NCI-H2107 treated with DMSO at 0.1 percent for 48 hours (cell line): ENCODE measurements at regions not wholly inside any gene's neighbourhood (a gene's known extent, or its start where the extent isn't known, plus 50 kb on each side); places are given as distances from the start of the nearest gene placed in this dataset.

Experiments
- DNase-seq: peaks from one replicate; lab custom pipeline; 2025; ENCODE audit not compliant: unreplicated experiment; lab: John Stamatoyannopoulos, UW

GRCh38 chr17:77266891-77267341 lies 126.1 kb downstream of the SEC14L1 start:
- no peak for DNase-seq

DNA sequence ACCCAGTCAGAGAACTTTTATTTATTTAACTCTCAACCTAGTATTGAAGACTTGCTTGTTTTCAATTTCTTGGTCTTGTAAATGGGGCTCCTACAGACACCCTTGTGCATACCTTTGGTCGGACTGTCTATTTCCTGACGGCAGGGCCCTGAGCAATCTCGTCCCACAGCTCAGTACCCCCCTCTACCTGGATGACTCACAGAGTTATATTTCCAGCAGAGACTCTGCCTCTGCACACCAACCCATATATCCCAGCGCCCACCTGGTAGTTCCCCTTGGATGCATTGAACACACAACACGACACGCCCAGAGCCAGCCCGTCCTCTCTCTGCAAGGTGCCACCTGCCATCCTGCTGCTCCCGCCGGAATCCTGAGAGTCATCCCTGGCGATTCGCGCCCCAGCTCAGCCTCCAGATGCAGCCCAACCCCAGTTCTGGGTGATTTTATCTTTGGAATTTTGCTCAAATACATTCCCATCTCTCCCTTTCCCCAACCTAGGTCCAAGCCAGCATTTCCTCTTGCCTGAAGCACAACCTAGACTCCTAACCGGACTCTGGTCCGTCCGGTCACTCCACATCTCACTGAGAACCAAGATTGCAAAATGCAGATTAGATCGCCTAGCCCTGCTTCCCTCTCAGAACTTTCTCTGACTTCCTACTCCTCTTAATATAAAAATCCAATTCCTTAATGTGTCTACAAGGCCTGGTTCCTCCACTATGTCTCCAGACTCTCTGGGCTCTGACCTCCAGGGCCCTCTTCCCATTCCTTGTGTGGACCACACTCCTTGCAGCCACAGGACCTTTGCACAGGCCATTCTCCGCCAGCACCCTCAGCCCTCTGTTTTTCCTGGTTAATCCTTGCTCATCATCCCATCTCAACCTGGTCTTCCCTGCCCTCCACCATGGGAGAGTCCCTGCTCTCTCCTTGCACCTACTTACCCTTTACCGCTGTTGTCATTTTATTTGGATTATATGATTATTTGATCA lies 129.2 kb downstream of the SEC14L1 start:
- no peak for DNase-seq

- no peak for DNase-seq
These were observed 130.6 kb downstream of the SEC14L1 start for GRCh38 chr17:77271411-77271810.

DNA sequence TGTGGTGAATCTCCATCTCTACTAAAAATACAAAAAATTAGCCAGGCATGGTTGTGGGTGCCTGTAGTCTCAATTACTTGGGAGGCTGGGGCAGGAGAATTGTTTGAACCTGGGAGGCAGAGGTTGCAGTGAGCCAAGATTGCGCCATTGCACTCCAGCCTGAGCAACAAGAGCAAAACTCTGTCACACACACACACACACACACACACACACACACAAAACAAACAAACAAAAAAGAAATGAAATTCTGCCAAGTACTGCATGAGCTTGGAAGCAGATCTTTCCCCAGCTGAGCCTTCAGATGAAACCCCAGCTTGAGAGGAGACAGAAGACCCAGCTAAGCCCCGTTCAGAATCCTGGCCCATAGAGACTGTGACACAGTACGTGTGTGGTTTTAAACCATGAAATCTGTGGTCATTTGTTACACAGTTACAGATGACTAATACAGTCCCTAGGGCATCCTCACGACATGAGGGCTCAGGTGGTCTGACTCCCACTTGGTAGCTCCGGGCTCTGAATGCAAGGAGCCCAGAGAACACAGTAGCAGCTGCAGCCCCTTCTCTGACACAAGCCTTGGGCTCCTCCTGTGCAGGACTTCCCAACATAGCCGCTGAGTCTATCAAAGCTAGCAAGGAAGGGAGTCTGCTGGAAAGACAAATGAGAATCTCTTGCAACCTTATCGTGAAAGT lies 132.8 kb downstream of the SEC14L1 start:
- DNase-seq: no peak

DNA sequence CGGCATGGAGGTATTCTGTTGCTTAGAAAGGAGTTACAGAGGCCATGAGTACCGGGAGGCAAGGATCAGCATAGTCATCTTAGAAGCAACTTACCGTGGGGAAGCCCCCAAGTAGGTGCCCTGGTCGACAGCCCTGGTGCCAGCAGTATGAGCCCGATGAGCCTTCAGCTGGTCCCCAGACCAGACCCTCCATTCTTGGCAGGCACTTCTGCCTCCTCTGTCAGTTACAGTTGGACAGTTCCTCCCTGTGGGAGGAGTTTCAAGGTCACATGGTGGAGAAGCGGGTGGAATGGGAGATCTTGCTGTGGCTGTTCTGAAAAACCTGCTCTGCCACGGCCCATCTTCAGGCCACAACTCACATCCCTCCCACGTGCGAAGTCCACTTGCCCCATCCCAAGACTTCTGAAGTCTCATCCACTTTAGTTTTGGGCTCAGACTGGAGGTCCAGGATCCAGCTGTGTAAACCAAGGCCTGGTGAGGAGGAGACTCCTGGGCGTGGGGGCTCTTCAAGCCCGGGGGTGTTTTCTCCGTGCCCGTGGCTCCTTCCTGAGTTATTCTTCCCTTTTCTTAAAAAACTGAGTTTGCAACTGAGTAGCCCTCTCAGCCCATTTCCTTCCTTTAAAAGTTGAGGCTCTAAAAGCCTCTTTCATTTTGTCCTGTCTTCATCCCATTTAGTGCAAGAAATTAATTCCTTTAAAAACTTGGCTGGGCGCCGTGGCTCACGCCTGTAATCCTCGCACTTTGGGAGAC lies 133.5 kb downstream of the SEC14L1 start:
- DNase-seq: no peak

DNA sequence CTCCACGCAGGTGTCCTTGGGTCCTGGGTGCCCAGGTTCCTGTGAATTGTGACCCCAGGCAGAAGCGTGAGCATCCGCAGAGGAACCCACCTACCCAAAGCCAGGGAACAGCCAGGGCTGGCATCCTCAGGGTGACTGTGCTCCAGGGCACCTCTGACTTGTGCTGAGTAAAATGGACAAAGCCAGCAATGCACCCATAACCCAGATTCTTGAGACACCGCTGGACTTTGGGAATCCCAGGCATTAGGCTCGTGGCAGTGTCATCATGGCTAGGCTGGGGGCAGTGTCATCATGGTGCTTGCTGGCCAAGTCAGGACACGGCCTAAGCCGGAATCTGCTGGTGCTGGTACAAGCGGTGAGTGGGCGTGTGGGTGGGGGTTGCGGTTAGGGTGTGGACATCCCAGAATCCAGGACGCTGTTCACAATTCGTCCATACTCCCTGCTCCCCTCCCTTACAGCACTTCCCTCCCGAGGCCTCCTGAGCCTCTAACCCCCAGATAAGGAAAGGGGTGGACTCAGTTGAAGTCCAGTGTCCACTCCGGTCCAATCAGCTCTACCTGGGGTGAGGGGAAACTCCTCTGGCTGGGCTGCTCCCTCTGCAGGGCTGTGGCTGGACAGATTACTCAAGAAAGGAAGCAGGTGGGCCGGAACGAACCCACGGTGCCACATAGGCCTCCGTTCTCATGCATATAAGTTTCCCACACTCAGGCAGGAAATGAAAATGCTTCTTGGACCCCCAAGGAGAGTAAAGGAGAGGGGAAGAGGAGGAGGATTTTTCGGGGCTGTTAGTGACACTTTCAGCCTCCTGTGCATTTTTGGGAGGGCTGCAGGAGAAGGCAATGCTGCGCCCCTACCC lies 138.9 kb downstream of the SEC14L1 start:
- no peak for DNase-seq

- no peak for DNase-seq
These were observed 139.7 kb downstream of the SEC14L1 start for GRCh38 chr17:77280304-77281121.

- DNase-seq: peak; percentile 44
These were observed 140.5 kb downstream of the SEC14L1 start for GRCh38 chr17:77281122-77281903.

DNA sequence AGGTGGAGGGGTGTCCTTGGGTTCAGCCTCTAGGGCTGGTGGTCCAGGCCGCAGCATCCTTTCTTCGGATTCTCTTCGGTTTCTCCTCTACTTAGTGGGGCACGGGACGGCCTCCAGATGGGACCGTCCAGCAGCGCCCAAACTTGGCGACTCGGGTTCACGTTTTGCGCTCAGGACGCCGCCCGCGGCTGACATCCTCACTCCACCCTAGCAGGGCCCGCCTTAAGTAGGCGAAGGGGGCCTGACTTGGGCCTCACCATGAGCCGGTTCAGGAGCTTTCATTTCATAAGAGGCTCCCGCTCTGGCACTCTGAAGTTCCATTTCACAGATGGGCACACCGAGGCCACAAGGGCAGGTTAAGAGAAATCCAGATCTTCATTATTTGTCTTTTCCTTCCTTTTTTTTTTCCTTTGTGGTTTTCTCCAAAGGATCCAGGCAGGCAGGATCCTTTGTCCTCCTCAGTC lies 141.2 kb downstream of the SEC14L1 start:
- no peak for DNase-seq

GRCh38 chr17:77282524-77283515 lies 142.1 kb downstream of the SEC14L1 start:
- DNase-seq: no peak

DNA sequence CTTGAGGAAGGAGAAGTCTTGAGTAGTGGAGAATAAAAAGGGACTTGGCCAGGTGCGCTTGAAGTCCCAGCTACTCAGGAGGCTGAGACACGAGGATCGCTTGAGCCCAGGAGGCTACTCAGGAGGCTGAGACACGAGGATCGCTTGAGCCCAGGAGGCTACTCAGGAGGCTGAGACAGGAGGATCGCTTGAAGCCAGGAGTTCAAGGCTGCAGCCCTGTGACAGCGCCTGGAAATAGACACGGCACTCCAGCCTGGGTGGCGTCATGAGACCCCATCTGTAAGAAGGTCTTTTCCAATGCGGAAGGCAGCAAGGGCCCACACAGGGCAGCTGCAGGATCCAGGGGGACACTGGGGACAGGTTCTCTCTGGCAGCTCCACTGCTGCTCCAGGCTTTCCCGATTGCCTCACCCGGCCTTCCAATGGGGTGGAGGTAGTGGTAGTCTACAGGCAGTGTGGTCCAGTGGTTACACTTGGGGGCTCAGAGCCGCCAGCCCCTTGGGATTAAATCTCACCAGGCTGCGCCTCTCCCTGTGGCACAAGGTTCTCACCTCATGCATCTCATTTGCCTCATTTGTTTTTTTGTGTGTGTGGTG lies 143.4 kb downstream of the SEC14L1 start:
- no peak for DNase-seq

DNA sequence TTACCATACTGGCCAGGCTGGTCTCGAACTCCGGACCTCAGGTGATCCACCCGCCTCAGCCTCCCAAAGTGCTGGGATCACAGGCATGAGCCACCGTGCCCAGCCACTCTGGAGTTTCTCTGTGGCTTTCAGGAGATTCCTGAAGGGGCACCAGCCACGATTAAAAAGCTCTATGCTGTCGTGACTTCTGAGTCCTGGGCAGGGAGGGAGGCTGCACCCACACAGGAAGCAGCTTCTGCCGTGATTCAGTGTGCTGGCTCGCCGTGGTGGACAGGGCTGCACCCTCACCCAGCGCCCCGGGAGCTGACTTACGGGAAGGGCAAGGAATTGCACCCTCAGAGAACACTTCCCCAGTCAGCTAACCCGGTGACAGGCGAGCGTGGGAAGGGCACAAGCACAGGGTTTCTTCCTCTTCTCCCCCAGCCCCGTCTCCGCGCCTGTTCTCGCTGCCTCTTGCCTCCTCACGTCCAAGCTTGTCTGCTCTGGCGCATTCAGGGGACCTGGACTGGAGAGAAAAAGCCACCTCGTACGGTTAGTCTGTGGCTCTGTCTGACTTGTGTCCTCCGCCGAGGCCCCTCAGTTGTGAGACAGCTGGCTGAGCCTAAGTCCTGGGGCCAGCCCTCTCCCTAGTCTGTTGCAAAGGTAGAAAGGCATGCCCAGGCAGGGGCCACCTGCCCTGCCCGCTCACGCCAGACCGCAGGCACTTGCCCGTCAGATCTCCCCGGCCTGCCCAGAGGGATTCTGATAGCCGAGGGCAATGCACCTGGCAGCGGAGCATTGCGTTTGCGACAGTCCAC lies 145.0 kb downstream of the SEC14L1 start:
- DNase-seq: no peak

- DNase-seq: no peak
These were observed 145.5 kb downstream of the SEC14L1 start for GRCh38 chr17:77286391-77286640.

DNA sequence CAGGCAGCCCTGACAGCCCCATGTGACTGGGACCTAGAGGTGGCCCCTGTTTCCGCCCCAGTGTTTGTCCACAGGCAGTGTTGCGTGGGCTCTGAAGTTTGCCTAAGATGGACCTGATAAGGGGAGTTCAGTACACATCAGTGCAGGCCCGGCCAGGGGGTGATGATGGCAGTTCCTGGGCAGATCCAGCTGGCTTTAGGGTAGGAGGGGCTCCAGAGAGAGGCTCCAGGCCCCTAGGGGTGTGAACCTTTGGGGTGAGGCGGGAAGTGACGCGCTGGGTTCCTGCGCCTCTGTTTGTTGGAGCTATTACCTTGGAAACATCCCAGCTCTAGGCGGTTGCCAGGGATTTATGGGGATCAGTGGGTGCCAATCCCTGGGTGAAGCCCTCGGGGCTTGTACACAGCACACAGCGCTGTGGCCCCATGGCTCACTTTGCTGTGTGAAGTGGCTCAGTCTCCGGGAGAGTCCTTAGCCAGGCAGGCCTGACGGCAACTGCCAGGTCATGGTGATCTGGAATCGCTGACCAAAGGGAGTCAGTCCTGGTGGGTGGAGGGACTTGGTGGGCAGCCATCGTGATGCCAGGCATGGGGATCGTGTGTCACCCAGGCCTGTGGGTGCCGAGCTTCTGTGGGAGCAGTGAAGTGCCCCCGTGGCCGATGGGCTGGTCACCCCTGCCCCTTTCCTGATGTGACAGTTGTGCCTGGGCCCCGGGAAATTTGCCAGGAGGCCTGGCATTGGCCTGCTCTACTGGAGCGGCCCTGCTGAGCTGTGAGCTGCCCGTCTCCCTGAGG lies 146.1 kb downstream of the SEC14L1 start:
- peak; percentile 47 for DNase-seq

DNA sequence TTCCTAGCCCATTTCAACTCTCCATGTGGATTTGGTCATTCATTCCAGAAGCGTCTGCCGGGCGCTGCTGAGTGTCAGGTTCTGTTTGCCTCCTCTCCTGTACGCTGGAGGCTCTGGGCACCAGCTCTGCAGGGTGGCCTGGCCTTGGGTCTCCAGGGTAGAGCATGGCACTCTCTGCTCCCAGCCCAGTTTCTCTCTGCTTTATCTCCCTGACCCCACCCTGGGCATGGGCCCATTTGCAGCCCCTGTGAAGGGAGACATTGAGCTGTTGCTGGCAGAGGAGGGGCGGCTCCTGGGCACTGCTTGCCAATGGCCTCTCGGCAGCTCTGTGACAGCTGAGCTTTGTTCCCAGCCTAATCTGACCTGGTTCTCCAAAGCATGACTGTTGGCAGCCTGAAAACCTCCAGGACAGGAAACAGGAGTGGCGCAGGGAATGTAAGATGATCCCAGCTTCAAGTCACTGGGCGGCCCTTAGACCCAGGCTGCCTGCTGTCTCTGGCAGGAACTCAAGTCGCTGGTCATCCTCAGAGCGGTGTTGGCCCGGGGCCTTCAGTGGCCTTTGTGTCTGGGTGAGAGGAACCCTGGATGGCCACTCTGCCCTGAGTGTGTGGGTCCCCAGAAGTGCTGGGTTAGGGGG lies 146.8 kb downstream of the SEC14L1 start:
- DNase-seq: peak; percentile 69
